Spinal cord (tissue), 9 donors: ENCODE measurements at regions not wholly inside any gene's neighbourhood (a gene's known extent, or its start where the extent isn't known, plus 50 kb on each side); places are given as distances from the start of the nearest gene placed in this dataset.

Experiments used
- DNase-seq, 6 donors: peaks; one replicate each; pipeline versions ENCODE4 v3.0.0 to v3.0.0-alpha.2; 2013 to 2015; ENCODE audit warnings: low spot score in 6 of 6, low read depth in 4 of 6
- H3K27ac ChIP-seq: one replicate; pipeline ENCODE4 v1.5.1; 2013; ENCODE audit warnings: low read depth, low read length, control low read depth
- H3K27me3 ChIP-seq: one replicate; pipeline ENCODE4 v1.6.1; 2013; ENCODE audit warnings: low read length; ENCODE audit not compliant: control insufficient read depth, insufficient read depth
- H3K36me3 ChIP-seq: one replicate; pipeline ENCODE4 v1.6.1; 2013; ENCODE audit warnings: low read length; ENCODE audit not compliant: control insufficient read depth, insufficient read depth
- H3K4me1 ChIP-seq: one replicate; pipeline ENCODE4 v1.6.1; 2013; ENCODE audit warnings: low read length; ENCODE audit not compliant: control insufficient read depth, insufficient read depth
- H3K4me3 ChIP-seq: one replicate; pipeline ENCODE4 v1.5.1; 2013; ENCODE audit warnings: low read depth, low read length, control low read depth
- H3K9me3 ChIP-seq: one replicate; pipeline ENCODE4 v1.6.1; 2013; ENCODE audit warnings: low read length; ENCODE audit not compliant: control insufficient read depth, insufficient read depth
- WGBS: methylation state at CpG from one replicate; pipeline ENCODE4 v1.1.5; 2013; ENCODE audit warnings: missing lambda C conversion rate; ENCODE audit not compliant: insufficient coverage; 5-methylcytosine and 5-hydroxymethylcytosine counted together
- donor health status: healthy.

DNA sequence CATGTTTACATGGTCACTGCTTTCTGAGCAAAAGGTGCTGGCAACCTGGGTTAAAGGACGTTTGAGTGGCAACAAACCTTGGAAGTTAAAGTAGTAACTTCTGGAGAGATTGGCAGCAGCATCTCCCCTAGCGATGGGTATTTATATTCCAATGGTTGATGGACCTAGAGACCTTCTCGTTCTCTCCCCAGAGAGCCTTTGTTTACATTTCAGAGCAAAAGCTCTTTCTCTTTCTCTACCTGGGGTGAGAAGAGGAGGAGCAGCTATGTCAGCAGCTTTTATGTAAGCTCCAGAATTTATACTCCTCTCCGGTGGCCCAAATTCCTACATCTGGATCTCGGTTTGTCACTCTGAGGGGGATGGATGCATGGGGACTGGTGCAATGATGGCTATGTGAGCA lies 213.7 kb upstream of the ARL4C start:
- no CpG with 5 or more reads among the region's 5 CpGs for WGBS
- H3K27me3 ChIP-seq, result no peaks in the 10 kb centered on the region

DNA sequence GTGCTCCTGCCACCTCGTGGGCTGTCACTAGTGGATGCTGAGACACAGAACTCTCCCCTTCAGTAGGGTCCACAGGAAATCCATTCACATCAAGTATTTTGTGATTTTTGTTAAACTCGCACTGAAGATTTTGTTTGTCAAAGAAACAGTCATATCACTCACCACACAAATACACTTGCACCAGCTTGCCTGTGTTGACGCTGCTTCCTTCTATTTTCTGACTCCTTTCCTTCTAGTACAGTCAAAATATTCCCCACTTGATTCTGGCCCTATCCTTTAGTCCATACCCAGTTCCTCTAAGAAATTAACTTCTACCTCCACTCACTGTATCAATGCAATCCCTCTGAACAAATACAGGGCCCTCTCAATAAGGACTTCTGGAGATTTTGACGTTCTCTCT lies 213.2 kb upstream of the ARL4C start:
- H3K4me1 ChIP-seq, result peaks cover 10% of the 10 kb centered on the region
- WGBS, result 66% methylated on average over 3 of the region's 4 CpGs
- no peaks in the 10 kb centered on the region for H3K36me3 ChIP-seq
- H3K9me3 ChIP-seq, result no peaks in the 10 kb centered on the region
- H3K27me3 ChIP-seq, result no peaks in the 10 kb centered on the region
- no peak overlapping the region for H3K4me3 ChIP-seq
- no peak for DNase-seq
- H3K27ac ChIP-seq, result no peak overlapping the region

More for the DNA sequence above, 213.7 kb upstream of the ARL4C start:
- no peak overlapping the region for H3K27ac ChIP-seq
- H3K4me1 ChIP-seq, result peaks cover 10% of the 10 kb centered on the region
- no peaks in the 10 kb centered on the region for H3K36me3 ChIP-seq
- no peak overlapping the region for H3K4me3 ChIP-seq
- no peaks in the 10 kb centered on the region for H3K9me3 ChIP-seq
- DNase-seq, result no peak

DNA sequence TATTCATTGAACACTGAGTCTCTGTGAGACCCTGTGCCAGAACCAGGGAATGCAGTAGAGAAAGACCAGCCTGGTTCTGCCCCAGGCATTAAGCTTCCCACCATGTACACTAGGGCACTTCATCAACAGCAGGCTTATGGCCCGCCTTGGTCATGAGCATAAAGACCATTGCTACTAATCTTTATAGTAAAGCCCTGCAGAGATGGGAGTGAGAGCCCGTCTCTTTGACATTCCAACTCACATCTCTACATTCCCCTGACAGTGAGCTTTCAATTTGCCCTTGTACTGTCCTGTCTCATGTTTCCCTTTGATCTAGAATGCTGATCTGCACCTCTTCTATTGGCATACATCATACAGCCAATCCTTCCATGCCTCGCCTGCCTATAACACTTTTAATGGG lies 211.8 kb upstream of the ARL4C start:
- Histone ChIP-seq H3K4me1 (peaks cover 7% of the 10 kb centered on the region), H3K27ac (no peak overlapping the region), H3K9me3 (no peaks in the 10 kb centered on the region), H3K36me3 (no peaks in the 10 kb centered on the region), H3K4me3 (no peak overlapping the region), H3K27me3 (no peaks in the 10 kb centered on the region)
- WGBS, result 40% methylated on average over 1 of the region's 3 CpGs
- DNase-seq, result peak in 1 of 6 donors; percentile 35

- 22% methylated on average over 4 of the region's 10 CpGs for WGBS
- Histone ChIP-seq H3K9me3 (no peaks in the 10 kb centered on the region), H3K27ac (no peak overlapping the region), H3K36me3 (no peaks in the 10 kb centered on the region), H3K27me3 (no peaks in the 10 kb centered on the region), H3K4me1 (peaks cover 8% of the 10 kb centered on the region), H3K4me3 (no peak overlapping the region)
- DNase-seq, result peak in 4 of 6 donors; percentile 13 to 88 (median 38)
Observed at GRCh38 chr2:234708091-234708683, 211.3 kb upstream of the ARL4C start.

DNA sequence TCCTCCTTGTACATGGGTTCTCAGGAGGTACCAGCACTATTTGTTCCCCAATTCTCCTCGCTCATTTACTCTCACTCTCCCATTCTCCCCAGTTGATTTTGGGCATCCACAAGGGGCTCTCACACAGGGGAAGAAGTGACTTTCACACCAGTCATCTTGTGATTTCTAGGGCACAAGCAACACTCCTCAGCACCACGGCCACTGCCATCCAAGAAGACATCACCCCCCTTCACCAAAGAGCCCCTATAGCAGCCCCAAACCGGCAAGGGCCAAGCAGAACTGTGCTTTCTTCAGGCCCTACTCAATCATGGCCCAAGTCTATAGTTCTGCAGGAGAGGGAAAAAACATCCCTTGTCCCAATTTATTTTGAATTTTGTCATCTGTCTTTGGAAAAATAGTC lies 209.2 kb upstream of the ARL4C start:
- no peak for DNase-seq
- 100% methylated on average over 2 of the region's 3 CpGs for WGBS
- H3K4me1 ChIP-seq, result peaks cover 13% of the 10 kb centered on the region
- no peaks in the 10 kb centered on the region for H3K9me3 ChIP-seq
- H3K27me3 ChIP-seq, result no peaks in the 10 kb centered on the region
- no peak overlapping the region for H3K4me3 ChIP-seq
- no peak overlapping the region for H3K27ac ChIP-seq
- no peaks in the 10 kb centered on the region for H3K36me3 ChIP-seq

DNA sequence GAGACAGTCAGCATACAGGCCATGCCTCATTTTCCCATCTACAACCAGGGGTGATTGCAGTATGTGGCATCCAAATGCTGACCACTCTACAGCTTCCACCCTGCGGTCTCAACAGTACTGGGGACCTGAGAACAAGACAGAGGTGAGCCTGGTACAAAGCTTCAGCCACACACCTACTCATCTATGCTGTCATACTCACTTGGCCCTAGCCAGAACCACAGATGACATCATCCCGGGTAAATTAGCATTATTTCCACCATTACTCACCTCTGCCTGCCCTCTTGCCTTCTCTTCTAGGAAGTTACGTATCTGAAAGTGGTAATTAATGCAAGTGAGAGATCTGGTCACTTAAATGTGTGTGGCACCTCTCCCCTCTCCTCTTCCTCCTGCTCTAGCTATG lies 208.2 kb upstream of the ARL4C start:
- 97% methylated on average over 2 of the region's 3 CpGs for WGBS

GRCh38 chr2:234703258-234703657 lies 206.4 kb upstream of the ARL4C start:
- Histone ChIP-seq H3K36me3 (no peaks in the 10 kb centered on the region), H3K4me3 (no peak overlapping the region), H3K9me3 (no peaks in the 10 kb centered on the region), H3K27ac (no peak overlapping the region), H3K4me1 (peaks cover 13% of the 10 kb centered on the region), H3K27me3 (no peaks in the 10 kb centered on the region)
- no peak for DNase-seq
- 36% methylated on average over 2 of the region's 4 CpGs for WGBS

More for the DNA sequence above, 208.2 kb upstream of the ARL4C start:
- H3K9me3 ChIP-seq, result no peaks in the 10 kb centered on the region
- H3K27me3 ChIP-seq, result no peaks in the 10 kb centered on the region
- H3K27ac ChIP-seq, result no peak overlapping the region
- H3K4me3 ChIP-seq, result no peak overlapping the region
- DNase-seq, result no peak
- H3K4me1 ChIP-seq, result peaks cover 13% of the 10 kb centered on the region
- H3K36me3 ChIP-seq, result no peaks in the 10 kb centered on the region

- Histone ChIP-seq H3K36me3 (no peaks in the 10 kb centered on the region), H3K4me3 (no peak overlapping the region), H3K4me1 (peaks cover 8% of the 10 kb centered on the region), H3K27ac (no peak overlapping the region), H3K9me3 (no peaks in the 10 kb centered on the region), H3K27me3 (no peaks in the 10 kb centered on the region)
- no peak for DNase-seq
- 67% methylated on average over 12 of the region's 12 CpGs for WGBS
Observed at GRCh38 chr2:234702731-234703225, 205.9 kb upstream of the ARL4C start.

- H3K9me3 ChIP-seq, result peaks cover 5% of the 10 kb centered on the region
- H3K4me3 ChIP-seq, result no peak overlapping the region
- H3K27ac ChIP-seq, result no peak overlapping the region
- no peaks in the 10 kb centered on the region for H3K27me3 ChIP-seq
- whole genome bisulfite sequencing, result 95% methylated on average over 7 of the region's 9 CpGs
- no peaks in the 10 kb centered on the region for H3K36me3 ChIP-seq
- no peak for DNase-seq
- peaks cover 7% of the 10 kb centered on the region for H3K4me1 ChIP-seq
Observed at GRCh38 chr2:234701841-234702240, 205.0 kb upstream of the ARL4C start.

- Histone ChIP-seq H3K27me3 (no peaks in the 10 kb centered on the region), H3K4me3 (no peak overlapping the region), H3K4me1 (peaks cover 7% of the 10 kb centered on the region), H3K36me3 (no peaks in the 10 kb centered on the region), H3K9me3 (peaks cover 9% of the 10 kb centered on the region), H3K27ac (no peak overlapping the region)
- WGBS, result 79% methylated on average over 3 of the region's 6 CpGs
- no peak for DNase-seq
Observed at GRCh38 chr2:234701421-234701820, 204.5 kb upstream of the ARL4C start.
